ENCODE measurements at regions not wholly inside any gene's neighbourhood (a gene's known extent, or its start where the extent isn't known, plus 50 kb on each side); places are given as distances from the start of the nearest gene placed in this dataset.

GRCh38 chr10:57098146-57098545 is 737.1 kb upstream of the ZWINT start:
- BruUV-seq (replicated peaks): no TSS peak
- Histone ChIP-seq H3K4me2 (ENCODE audit: low read depth, low read length) (no peak overlapping the region), H3K27ac (ENCODE audit: extremely low read length, insufficient read depth, low read length) (no peak overlapping the region), H3K27me3 (ENCODE audit: control insufficient read depth in 1 of 2, insufficient read depth in 2 of 2, low read length in 2 of 2) (no peaks in the 10 kb centered on the region), H3K36me3 (replicated peaks in 1 of 2; ENCODE audit: control insufficient read depth in 1 of 2, insufficient read depth in 2 of 2, low read length in 2 of 2) (no peaks in the 10 kb centered on the region), H3K4me1 (ENCODE audit: insufficient read depth, low read length) (no peaks in the 10 kb centered on the region), H2AFZ (ENCODE audit: low read length) (no peak overlapping the region), H4K20me1 (ENCODE audit: insufficient read depth, low read length) (no peaks in the 10 kb centered on the region), H3K9ac (ENCODE audit: insufficient read depth, low read depth, low read length) (no peak overlapping the region), H3K9me3 (ENCODE audit: low read length) (no peaks in the 10 kb centered on the region), H3K4me3 (replicated peaks in 1 of 3; ENCODE audit: insufficient read depth in 1 of 3, low read depth in 2 of 3, low read length in 3 of 3) (no peak overlapping the region), H3K79me2 (ENCODE audit: insufficient read depth, low read length) (no peaks in the 10 kb centered on the region)
- in situ Hi-C loops (cut with HindIII; ENCODE audit: extremely low pct_ligation_motif_present, low pct_unique_long_range_greater_than_20kb) (no loop called here), intact Hi-C loops (cut with micrococcal nuclease; ENCODE audit: unreplicated experiment) (no loop called here)
- ChIA-PET CTCF (ENCODE audit: low intra/inter-chr PET ratio, low total read pairs) (no interaction called here), POLR2A (no interaction called here)
- 0% methylated on average over 2 of the region's 2 CpGs for WGBS (ENCODE audit: low lambda C conversion rate)
- TF ChIP-seq GRHL1 (CRISPR knock-in tag; conservative IDR thresholded peaks at IDR 0.05) (no peak), POLR2G (IDR thresholded peaks at IDR 0.05; ENCODE audit: low read depth, low read length) (no peak), ZNF3 (CRISPR knock-in tag; IDR thresholded peaks at IDR 0.05) (no peak), ZNF296 (CRISPR knock-in tag; conservative IDR thresholded peaks at IDR 0.05) (no peak), ZKSCAN8 (CRISPR knock-in tag; IDR thresholded peaks at IDR 0.05; ENCODE audit: borderline replicate concordance) (no peak), TARDBP (CRISPR knock-in tag; IDR thresholded peaks at IDR 0.05) (no peak), CHD4 (IDR thresholded peaks at IDR 0.05; ENCODE audit: borderline replicate concordance, low read length) (no peak), REST (IDR thresholded peaks at IDR 0.05; ENCODE audit: borderline replicate concordance in 1 of 2, low read depth in 1 of 2, low read length in 2 of 2) (no peak), GATAD1 (CRISPR knock-in tag; IDR thresholded peaks at IDR 0.05) (no peak), ZNF124 (CRISPR knock-in tag; IDR thresholded peaks at IDR 0.05) (no peak), FOXP1 (IDR thresholded peaks at IDR 0.05) (no peak), FOXP1 (CRISPR knock-in tag; IDR thresholded peaks at IDR 0.05) (no peak), TGIF2 (CRISPR knock-in tag; IDR thresholded peaks at IDR 0.05) (no peak)
- no peak for DNase-seq (ENCODE audit: low spot score)
- no peak for ATAC-seq
- FAIRE-seq: no peak

Measured in HepG2 (cell line).